Stimulated activated CD4-positive, alpha-beta T cell treated with anti-CD3 and anti-CD28 coated beads, Interleukin-12 subunit alpha, Interleukin-12 subunit beta, amount 100 ng/mL, for 48 hours (primary cell): ENCODE measurements at regions not wholly inside any gene's neighbourhood (a gene's known extent, or its start where the extent isn't known, plus 50 kb on each side); places are given as distances from the start of the nearest gene placed in this dataset.

Source experiments
- DNase-seq, 3 donors: peaks; one replicate each; pipeline ENCODE4 v3.0.0-alpha.2; 2020; ENCODE audit warnings: low read depth in 2 of 3, low spot score in 1 of 3

GRCh38 chr1:55574691-55575225 lies 359.6 kb upstream of the USP24 start:
- no peak for DNase-seq

DNA sequence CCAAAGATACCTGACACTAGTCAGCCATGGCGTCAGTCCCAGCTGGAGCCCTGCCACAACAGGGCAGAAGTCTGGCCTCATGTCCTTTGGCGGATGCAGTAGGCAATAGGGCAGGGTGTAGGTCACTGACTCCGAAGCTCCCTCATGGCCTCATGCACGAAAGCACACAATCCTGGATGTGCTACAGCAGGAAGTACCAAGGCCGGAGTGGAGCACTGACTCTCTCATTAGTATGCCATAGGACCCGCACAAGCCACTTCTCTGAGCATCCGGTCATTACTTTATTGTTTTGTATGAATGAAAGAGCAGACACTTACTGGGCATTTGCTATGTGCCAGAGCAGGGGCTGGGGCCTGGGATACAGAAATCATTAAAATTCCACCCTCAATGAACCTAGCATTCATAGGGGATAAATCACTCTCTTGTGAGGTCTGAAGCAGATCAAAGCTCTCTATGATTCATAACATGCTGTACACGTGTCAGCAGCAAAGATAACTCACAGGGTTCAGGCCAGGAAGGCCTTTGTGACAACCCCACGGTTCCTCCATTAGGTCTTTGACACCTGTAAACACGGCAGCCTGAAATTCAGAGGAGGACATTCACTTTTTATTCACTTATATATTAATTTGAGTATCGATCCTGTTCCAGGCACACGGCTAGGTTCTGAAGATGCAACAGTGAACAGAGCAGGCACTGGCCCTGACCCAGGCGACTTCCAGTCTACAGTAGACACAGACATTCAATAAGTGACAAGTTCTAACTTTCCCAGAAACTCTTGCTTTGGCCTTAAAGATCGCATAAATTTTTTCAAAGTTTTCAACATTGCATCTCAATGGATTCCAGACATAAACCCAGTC lies 357.9 kb upstream of the USP24 start:
- no peak for DNase-seq

DNA sequence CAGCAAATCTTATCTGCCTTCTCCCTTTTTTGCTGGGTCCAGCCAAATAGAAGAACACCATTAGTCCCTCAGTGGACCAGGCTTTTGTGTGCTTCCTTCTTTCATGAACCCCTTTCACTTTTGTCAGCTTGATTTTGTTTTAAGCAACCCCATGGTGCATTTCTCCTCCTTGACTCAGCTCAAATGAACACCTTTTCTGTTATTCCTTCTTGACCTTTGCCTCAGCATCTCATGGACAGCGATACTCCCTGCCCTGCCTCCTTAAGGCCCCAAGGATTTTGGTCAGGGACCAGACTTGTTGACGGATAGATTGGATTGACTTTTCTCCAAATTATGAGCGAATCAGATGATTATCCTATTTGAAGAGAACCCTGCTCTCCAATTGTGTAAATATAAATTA lies 356.6 kb upstream of the USP24 start:
- DNase-seq: no peak

GRCh38 chr1:55569417-55569816 lies 354.3 kb upstream of the USP24 start:
- DNase-seq: no peak

DNA sequence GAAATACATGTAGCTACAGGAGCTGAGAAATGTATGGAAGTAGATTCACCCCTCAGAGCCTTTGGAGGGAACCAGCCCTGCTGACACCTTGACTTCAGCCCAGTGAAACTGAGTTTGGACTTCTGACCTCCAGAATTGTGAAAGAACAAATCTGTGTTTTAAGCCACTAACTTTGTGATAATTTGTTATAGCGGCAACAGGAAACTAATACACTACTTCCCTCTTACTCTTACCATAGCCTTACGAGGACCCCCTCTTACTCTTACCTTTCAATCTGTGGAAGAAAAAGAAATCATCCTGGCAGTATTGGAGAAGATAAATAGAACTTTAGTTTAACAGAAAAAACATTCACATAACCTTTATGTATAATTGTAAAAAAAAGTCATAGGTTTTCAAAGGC lies 353.6 kb upstream of the USP24 start:
- no peak for DNase-seq

DNA sequence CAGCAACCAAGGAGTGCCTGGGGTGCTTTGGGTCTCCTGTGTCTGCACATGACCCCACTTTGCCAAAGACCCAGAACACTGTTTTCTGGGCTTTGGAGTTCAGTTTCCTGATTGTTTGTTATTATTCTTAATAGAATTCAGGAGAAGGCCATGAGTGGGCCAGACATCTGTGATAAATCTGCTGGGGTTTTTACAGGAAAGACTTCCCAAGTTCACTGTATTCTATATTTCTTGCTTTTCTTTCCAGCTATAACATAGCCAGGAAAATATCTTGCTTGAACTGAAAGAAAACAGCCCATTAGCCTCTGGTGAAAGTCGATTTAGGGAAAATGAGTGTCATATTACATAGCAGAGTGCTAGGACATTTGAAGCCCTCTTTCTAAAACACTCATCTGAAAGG lies 345.1 kb upstream of the USP24 start:
- no peak for DNase-seq

DNA sequence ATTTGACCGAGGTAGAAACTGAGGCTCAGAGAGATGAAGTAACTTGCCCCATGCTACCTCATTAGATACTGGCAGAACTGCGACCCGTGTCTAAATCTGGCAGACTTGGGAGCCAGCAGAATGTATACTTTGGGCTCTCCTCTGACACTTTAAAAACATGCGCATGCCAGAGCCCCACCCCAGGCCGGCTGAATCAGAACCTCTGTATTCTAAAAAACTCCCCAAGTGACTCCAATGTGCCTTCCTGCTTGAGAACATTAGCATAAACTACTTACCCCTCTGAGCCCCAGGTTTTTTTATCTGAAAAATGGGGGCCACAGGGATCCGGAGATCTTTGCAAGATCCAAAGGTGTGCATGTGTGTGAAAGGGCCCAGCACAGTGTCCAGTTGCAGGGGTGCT lies 344.7 kb upstream of the USP24 start:
- DNase-seq: no peak

DNA sequence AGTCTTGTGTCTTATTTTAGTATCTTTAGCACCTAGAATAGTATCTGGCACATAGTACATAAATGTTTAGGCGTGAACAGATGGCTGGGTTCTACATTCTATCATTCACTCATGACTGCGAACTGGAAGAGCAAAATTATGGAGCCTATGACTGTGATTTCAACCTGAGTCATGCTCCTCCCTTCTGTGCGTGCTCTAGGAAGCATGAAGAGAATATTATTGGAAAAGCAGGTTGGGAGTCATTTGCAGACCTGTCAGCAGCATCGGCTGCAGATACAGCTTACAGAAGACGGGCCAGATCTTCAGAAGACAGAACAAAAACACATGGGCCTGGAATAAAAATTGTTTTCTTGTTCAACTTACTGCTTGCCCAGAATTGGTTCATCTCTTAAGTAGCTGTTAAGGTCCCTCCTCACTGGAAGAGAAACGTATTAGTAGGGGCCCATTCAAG lies 344.0 kb upstream of the USP24 start:
- DNase-seq: no peak

- DNase-seq: no peak
These were observed 343.4 kb upstream of the USP24 start for GRCh38 chr1:55558515-55558914.

DNA sequence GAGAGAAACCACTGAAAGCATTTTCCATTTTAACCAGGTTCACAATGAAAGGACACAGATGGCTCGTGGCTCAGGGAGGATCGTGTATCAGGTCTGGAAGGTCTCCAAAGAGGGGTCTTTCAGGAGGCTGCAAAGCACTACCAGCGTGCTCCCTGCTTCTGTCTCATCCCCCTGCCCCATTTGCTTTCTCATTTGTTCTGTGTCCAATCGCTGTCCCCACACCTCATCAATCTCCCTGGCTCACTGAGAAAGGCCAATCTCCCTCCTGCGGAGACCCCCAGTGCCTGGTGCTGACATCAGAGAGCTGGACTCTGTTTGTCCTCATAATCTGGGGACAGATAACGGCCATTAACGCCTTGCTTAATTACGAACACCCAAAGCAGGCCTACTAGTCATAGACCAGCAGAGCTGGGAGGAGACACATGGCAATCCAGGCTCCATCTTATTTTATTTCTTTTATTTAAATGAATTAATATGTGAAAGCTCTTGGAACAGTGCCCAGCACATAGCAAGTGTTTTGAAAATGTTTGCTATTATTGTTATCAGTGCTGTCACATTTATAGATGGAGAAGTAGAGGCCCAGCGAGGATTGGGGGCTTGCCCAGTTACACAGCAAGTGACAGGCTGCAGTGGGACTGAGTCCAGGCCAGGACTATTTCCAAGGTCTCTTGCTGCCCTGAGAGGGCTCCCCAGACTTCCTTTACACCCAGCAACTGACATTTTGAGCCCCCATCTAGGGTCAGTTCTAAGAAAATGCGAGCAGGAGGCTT lies 341.0 kb upstream of the USP24 start:
- DNase-seq: no peak

GRCh38 chr1:55554611-55555010 lies 339.4 kb upstream of the USP24 start:
- DNase-seq: no peak

DNA sequence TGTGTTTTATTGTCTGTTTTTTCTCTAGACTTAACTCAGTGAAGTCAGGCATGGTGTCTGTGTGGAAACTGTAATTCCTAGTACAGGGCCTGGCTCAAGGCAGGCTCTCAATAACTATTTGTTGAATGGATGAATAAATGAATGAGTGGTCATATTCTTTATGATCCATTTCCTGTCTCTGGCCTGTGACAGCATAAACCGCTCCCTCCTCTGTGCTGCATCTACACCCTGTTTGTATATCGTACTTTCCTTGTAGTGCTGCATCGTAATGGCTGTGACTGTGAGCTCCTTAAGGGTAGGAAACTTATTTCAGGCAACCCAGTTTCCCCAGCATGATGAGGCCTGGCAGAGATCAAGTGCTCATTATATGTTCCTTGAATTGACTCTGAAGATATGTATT lies 337.5 kb upstream of the USP24 start:
- no peak for DNase-seq

DNA sequence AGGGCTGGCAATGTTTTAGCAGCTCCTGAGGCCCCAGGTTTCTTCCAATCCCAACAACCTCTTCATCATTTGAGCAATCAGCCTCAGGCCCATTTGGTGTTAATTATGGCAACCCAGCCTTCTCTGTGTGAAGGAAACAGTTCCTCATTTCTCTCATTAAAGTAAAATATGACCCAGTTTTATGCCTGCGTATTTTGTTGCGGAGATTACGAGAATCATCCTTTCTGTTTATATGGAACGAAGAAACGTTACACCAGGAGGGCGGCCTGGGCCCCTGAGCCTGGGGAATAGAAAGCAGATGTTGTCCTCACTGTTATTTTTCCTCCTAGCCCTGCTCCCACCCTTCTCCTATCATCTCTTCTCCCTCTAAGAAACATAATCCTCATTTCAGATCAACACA lies 332.2 kb upstream of the USP24 start:
- no peak for DNase-seq

GRCh38 chr1:55546553-55546952 lies 331.4 kb upstream of the USP24 start:
- no peak for DNase-seq

DNA sequence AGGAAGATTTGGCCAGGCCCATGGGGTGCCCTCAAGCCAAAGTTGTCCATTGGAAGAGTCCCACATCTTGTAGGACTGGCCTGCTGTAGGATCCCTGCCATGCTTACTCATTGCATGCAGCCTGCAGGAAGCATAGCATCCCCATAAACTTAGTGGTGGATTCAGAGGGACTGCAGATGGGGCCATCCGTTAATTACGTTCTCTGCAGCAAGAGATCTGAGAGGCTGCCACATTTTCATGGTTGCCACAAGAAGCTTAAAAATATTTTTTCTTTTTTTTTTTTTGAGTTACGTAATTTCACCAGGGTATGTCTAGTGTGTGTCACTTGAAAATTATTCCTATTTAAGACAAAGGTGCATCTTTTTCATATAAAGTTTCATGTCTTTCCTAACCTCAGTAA lies 329.7 kb upstream of the USP24 start:
- DNase-seq: no peak

GRCh38 chr1:55542901-55543504 lies 327.8 kb upstream of the USP24 start:
- DNase-seq: no peak

- no peak for DNase-seq
These were observed 326.1 kb upstream of the USP24 start for GRCh38 chr1:55541296-55541695.

DNA sequence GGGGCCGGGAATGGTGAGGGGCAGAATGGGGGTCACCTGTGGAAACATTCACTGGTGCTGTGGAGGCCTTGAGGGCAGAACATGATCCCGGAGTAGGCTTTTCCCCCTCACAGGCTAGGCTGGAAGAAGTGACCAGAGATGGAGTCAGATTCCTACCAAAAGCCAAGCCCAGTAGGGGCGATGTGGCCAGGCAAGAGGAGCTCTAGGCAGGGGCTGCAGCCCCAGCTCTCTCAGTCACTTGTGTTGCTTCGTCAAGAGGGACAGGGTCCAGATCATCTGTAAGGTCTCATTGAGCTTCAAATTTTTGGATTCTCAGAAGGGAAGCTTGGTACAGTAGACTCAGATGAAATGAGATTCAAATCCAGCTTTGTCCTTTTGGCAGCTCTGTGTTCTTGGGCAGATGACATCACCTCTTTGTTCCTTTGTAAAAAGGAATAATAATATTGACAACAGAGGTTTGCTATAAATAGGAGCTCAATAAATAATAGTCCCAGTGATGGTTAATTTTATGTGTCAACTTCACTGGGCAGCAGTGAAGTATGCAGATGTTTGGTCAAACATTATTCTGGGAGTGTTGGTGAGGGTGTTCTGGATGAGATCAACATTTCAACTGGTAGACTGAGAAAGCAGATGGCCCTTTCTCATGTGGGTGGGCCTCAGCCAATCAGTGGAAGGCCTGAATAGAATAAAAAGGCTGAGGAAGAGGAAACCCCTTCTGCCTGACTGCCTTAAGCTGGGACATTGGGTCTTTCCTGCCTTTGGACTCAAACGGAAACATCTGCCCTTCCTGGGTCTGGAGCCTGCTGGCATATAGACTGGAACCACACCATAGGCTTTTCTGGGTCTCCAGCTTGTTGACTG lies 324.7 kb upstream of the USP24 start:
- no peak for DNase-seq

DNA sequence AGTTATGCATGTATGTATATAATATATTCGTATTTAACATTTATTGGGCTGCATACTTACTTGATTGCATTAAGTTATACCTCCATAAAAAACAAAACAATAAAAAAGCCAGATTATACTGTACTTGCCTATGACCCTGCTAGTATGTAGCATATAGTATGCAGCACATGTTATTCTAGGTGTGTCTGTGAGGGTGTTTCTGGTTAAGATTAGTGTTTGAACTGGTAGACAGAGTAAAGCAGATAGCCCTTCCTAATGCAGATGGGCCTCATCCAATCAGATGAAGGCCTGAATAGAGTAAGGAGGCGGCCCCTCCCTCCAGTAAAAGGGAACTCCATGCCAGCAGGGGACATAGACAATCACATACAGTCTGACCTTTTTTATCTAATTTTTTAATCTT lies 323.3 kb upstream of the USP24 start:
- DNase-seq: no peak

- no peak for DNase-seq
These were observed 321.3 kb upstream of the USP24 start for GRCh38 chr1:55536545-55536865.
